Adrenal gland (tissue), 9 donors: ENCODE measurements at regions not wholly inside any gene's neighbourhood (a gene's known extent, or its start where the extent isn't known, plus 50 kb on each side); places are given as distances from the start of the nearest gene placed in this dataset.

Experiments
- DNase-seq, 7 donors: peaks; one replicate each; pipeline ENCODE4 v3.0.0-alpha.2; 2019 to 2020
- H3K27ac ChIP-seq, 5 donors: fragments of 200-600 bp; sonication (generic) in 4 of 5; 1 replicate in 3 of 5; 2 replicates in 2 of 5; pipeline versions ENCODE4 v1.5.1 to v1.8.0; 2016 to 2020; ENCODE audit warnings: mild to moderate bottlenecking in 1 of 5
- H3K27me3 ChIP-seq: fragments of 200-600 bp; 2 replicates; pipeline ENCODE4 v1.8.0; 2021
- H3K36me3 ChIP-seq, 2 donors: fragments of 200-600 bp; replicated peaks in 1 of 2; 1 replicate in 1 of 2; 2 replicates in 1 of 2; pipeline versions ENCODE4 v1.5.1 to v1.8.0; 2018 to 2022
- H3K4me1 ChIP-seq, 2 donors: fragments of 200-600 bp; replicated peaks in 1 of 2; 1 replicate in 1 of 2; 2 replicates in 1 of 2; pipeline versions ENCODE4 v1.5.1 to v1.8.0; 2018 to 2021
- H3K4me3 ChIP-seq, 4 donors: fragments of 200-600 bp; sonication (generic) in 3 of 4; one replicate each; pipeline ENCODE4 v1.5.1; 2016 to 2018
- H3K9me3 ChIP-seq, 3 donors: fragments of 200-600 bp; sonication (generic) in 1 of 3; replicated peaks in 1 of 3; 1 replicate in 2 of 3; 2 replicates in 1 of 3; pipeline versions ENCODE4 v1.5.1 to v1.8.0; 2016 to 2021
- POLR2A ChIP-seq, 2 donors: fragments of 450-650 bp; IDR thresholded peaks; one replicate each; pipeline ENCODE4 v1.6.1; 2017; ENCODE audit warnings: antibody characterized with exemption in 2 of 2, mild to moderate bottlenecking in 2 of 2, moderate library complexity in 1 of 2
- WGBS, 4 donors: extraction: QIAGEN DNeasy Blood & Tissue Kit in 2 of 4; methylation state at CpG; one replicate each; pipeline versions ENCODE4 v1.1.5 to v1.1.7; 2013 to 2017; 5-methylcytosine and 5-hydroxymethylcytosine counted together
- intact Hi-C, 2 donors: fragments of 100-400 bp; cut with DNase I; formaldehyde crosslinking; loops; one replicate each; pipeline versions ENCODE4 v1.14.1 to v1.15.0; 2022 to 2023
- TF ChIP-seq, protein P1 (sequence below), 6 experiments: fragments of 450-650 bp in 4 of 6; fragments of 200-600 bp in 2 of 6; sonication (generic) in 1 of 6; IDR thresholded peaks; 1 replicate in 5 of 6; 2 replicates in 1 of 6; pipeline versions ENCODE4 v1.5.1 to v1.8.0; 2016 to 2021; ENCODE audit warnings: antibody characterized with exemption in 6 of 6, mild to moderate bottlenecking in 2 of 6, moderate library complexity in 1 of 6
- donor health status: healthy with polysubstance abuse.
- donor health status: Bipolar disorder and iron deficiency.
- donor health status: DM: yes; HTN: yes; CAD: no.
- donor health status: DM: no; HTN: no; CAD: no.
- donor health status: DM: no; HTN: no; CAD: no.

DNA sequence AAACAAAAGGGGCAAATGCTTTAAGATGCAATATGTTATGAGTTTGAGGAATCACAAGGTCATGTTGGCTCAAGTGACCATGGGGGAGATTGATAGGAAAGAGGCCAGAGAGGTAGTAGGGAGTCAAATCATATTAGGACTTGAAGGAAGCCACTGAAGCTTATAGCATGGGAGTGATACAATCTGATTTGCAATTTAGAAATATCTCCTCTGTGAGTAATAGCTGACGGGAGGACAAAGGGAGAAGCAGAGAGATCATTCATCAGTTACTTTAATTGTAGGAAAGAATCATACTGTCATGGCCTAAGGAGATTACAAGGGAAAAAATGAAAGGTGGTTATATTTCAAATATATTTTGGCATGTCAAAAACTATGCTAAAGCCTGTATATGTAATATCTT is 793.6 kb upstream of the RAG2 start:
- no peak overlapping the region for H3K4me3 ChIP-seq
- no peak for TF ChIP-seq POLR2A (IDR thresholded peaks at IDR 0.05)
- TF ChIP-seq, protein P1, sequence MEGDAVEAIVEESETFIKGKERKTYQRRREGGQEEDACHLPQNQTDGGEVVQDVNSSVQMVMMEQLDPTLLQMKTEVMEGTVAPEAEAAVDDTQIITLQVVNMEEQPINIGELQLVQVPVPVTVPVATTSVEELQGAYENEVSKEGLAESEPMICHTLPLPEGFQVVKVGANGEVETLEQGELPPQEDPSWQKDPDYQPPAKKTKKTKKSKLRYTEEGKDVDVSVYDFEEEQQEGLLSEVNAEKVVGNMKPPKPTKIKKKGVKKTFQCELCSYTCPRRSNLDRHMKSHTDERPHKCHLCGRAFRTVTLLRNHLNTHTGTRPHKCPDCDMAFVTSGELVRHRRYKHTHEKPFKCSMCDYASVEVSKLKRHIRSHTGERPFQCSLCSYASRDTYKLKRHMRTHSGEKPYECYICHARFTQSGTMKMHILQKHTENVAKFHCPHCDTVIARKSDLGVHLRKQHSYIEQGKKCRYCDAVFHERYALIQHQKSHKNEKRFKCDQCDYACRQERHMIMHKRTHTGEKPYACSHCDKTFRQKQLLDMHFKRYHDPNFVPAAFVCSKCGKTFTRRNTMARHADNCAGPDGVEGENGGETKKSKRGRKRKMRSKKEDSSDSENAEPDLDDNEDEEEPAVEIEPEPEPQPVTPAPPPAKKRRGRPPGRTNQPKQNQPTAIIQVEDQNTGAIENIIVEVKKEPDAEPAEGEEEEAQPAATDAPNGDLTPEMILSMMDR (IDR thresholded peaks at IDR 0.05): no peak
- WGBS, 4 donors: 55 to 79% (median 74%) methylated on average over 1 of the region's 1 CpG
- peaks cover 0 to 5% (median 0%) of the 10 kb centered on the region in 3 donors for H3K9me3 ChIP-seq
- no peaks in the 10 kb centered on the region for H3K36me3 ChIP-seq
- no peak overlapping the region for H3K27ac ChIP-seq
- intact Hi-C loops: no loop called here
- no peak for DNase-seq
- no peaks in the 10 kb centered on the region for H3K4me1 ChIP-seq
- no peaks in the 10 kb centered on the region for H3K27me3 ChIP-seq

DNA sequence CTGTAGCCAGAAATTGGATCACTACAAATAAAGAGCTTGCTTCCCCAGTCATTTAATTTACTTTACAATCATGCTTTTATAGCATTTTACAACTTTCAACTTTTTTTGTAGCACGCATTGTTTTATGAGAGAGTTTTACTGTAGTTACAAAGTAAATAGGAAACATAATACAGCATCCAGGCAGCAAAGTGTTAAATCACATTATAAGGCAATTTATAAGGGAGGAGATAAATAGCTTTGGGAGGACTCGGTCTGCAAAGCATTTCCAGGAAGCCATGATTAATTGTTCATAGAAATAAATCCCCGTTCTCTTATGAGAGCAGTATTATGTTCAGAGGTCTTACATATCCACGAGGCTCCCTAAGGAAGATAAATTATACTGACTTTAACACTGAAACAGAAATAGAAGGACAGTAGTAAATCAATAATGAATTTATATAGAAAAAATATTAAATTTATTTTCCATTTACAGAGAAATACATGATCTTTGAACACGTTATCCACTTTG is 792.6 kb upstream of the RAG2 start:
- Histone ChIP-seq H3K9me3 (peaks cover 0 to 5% (median 0%) of the 10 kb centered on the region in 3 donors), H3K4me3 (no peak overlapping the region), H3K27me3 (no peaks in the 10 kb centered on the region), H3K27ac (no peak overlapping the region), H3K36me3 (no peaks in the 10 kb centered on the region), H3K4me1 (no peaks in the 10 kb centered on the region)
- no peak for DNase-seq
- intact Hi-C loops: no loop called here
- TF ChIP-seq POLR2A (IDR thresholded peaks at IDR 0.05): no peak
- TF ChIP-seq, protein P1 (IDR thresholded peaks at IDR 0.05): no peak
- WGBS, 4 donors: 36 to 47% (median 40%) methylated on average over 5 of the region's 5 CpGs

DNA sequence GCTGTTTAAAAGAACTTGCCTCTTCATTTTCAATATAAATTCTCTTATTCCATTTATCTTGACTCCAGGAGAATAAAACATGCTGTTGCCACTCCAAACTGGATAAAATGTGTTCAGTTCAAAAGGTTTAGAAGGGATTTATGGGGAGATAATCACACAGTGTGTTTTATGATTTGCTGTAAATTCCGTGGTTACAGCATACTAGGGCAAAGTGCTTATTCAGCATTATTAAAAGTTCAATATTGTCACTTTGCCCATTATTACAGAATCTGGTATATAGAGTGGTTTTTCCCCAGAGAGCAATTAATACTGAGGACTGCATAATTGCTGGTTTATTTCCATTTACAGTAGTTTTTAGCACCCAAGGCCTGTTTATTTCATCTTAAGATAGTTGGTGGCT is 780.9 kb upstream of the RAG2 start:
- intact Hi-C loops: no loop called here
- H3K4me1 ChIP-seq: no peaks in the 10 kb centered on the region
- no peaks in the 10 kb centered on the region for H3K36me3 ChIP-seq
- no peak overlapping the region for H3K27ac ChIP-seq
- H3K27me3 ChIP-seq: no peaks in the 10 kb centered on the region
- TF ChIP-seq, protein P1 (IDR thresholded peaks at IDR 0.05): no peak
- TF ChIP-seq POLR2A (IDR thresholded peaks at IDR 0.05): no peak
- H3K4me3 ChIP-seq: no peak overlapping the region
- DNase-seq: no peak
- no peaks in the 10 kb centered on the region for H3K9me3 ChIP-seq
- WGBS, 4 donors: 35 to 54% (median 45%) methylated on average over 1 of the region's 1 CpG

DNA sequence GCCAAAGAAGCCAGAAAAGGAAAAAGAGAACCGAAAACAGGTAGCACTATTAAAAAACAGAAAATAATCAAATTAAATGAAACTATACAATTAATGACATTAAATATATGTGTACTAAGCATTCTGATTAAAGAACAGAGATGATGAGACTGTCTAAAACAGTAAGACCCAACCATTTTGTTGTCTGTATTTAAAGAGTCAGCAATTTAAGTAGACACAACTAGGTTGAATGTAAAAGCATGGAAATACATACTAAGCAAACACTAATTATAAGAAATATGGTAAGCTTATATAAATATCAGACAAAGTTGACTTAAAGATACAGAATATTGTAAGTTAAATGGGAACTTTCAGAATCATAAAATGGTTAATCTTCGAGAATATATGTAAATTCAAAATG is 774.6 kb upstream of the RAG2 start:
- H3K9me3 ChIP-seq: no peaks in the 10 kb centered on the region
- H3K4me3 ChIP-seq: no peak overlapping the region
- no peak overlapping the region for H3K27ac ChIP-seq
- no peak for DNase-seq
- intact Hi-C loops: no loop called here
- no peaks in the 10 kb centered on the region for H3K27me3 ChIP-seq
- no peaks in the 10 kb centered on the region for H3K36me3 ChIP-seq
- TF ChIP-seq, protein P1 (IDR thresholded peaks at IDR 0.05): no peak
- no peak for TF ChIP-seq POLR2A (IDR thresholded peaks at IDR 0.05)
- WGBS, 4 donors: 77 to 85% (median 82%) methylated on average over 2 of the region's 2 CpGs
- H3K4me1 ChIP-seq: no peaks in the 10 kb centered on the region
